Mucosa of rectum (tissue), 2 donors: ENCODE measurements at regions not wholly inside any gene's neighbourhood (a gene's known extent, or its start where the extent isn't known, plus 50 kb on each side); places are given as distances from the start of the nearest gene placed in this dataset.

Experiments
- H3K27ac ChIP-seq, 2 donors: one replicate each; pipeline ENCODE4 v1.7.0; 2013; ENCODE audit warnings: inconsistent platforms in 2 of 2, low read depth in 2 of 2, low read length in 2 of 2
- H3K27me3 ChIP-seq, 2 donors: one replicate each; pipeline ENCODE4 v1.7.0; 2013; ENCODE audit warnings: low read length in 2 of 2; ENCODE audit not compliant: control insufficient read depth in 2 of 2, insufficient read depth in 2 of 2
- H3K36me3 ChIP-seq, 2 donors: one replicate each; pipeline ENCODE4 v1.7.0; 2013; ENCODE audit warnings: low read length in 2 of 2; ENCODE audit not compliant: control insufficient read depth in 2 of 2, insufficient read depth in 2 of 2
- H3K4me1 ChIP-seq, 2 donors: one replicate each; pipeline ENCODE4 v1.7.0; 2013; ENCODE audit warnings: low read length in 2 of 2, mild to moderate bottlenecking in 1 of 2; ENCODE audit not compliant: control insufficient read depth in 2 of 2, insufficient read depth in 2 of 2
- H3K4me3 ChIP-seq, 2 donors: one replicate each; pipeline ENCODE4 v1.7.0; 2013; ENCODE audit warnings: low read length in 2 of 2
- H3K9ac ChIP-seq, 2 donors: one replicate each; pipeline ENCODE4 v1.7.0; 2013; ENCODE audit warnings: low read length in 2 of 2, low read depth in 1 of 2, mild to moderate bottlenecking in 1 of 2
- H3K9me3 ChIP-seq, 2 donors: one replicate each; pipeline ENCODE4 v1.7.0; 2013; ENCODE audit warnings: low read length in 2 of 2; ENCODE audit not compliant: control insufficient read depth in 2 of 2
- donor health status: healthy.
- donor health status: Normal muscosa, but diverticular disease.

- H3K9me3 ChIP-seq: no peaks in the 10 kb centered on the region
- H3K36me3 ChIP-seq: no peaks in the 10 kb centered on the region
- no peaks in the 10 kb centered on the region for H3K4me1 ChIP-seq
- no peaks in the 10 kb centered on the region for H3K27me3 ChIP-seq
- H3K9ac ChIP-seq: no peak overlapping the region
- no peak overlapping the region for H3K4me3 ChIP-seq
- H3K27ac ChIP-seq: no peak overlapping the region
Observed at GRCh38 chr2:64847930-64848329, 141.3 kb upstream of the SLC1A4 start.

DNA sequence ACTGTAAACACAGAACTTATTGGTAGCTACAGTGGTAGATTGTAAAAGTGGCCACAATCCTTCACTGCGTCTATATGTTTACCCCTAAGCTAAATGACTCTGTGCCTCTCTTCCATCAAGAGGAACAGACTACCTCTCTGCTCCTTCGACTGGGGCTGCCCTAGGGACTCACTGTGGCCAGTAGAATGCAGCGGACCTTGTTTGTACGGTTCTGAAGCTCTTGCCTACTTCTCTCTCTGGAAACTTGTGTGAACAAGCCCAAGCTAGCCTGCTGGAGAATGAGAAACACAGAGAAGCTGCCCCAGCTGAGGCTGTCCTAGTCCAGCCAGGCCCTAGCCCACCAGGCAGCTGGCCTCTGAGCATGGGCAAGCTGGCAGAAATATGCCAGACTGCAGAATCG, 140.8 kb upstream of the SLC1A4 start:
- Histone ChIP-seq H3K4me1 (no peaks in the 10 kb centered on the region), H3K36me3 (no peaks in the 10 kb centered on the region), H3K9me3 (no peaks in the 10 kb centered on the region), H3K27ac (no peak overlapping the region), H3K9ac (no peak overlapping the region), H3K27me3 (no peaks in the 10 kb centered on the region), H3K4me3 (no peak overlapping the region)

GRCh38 chr2:64848945-64849344, 140.3 kb upstream of the SLC1A4 start:
- no peak overlapping the region for H3K27ac ChIP-seq
- no peaks in the 10 kb centered on the region for H3K4me1 ChIP-seq

DNA sequence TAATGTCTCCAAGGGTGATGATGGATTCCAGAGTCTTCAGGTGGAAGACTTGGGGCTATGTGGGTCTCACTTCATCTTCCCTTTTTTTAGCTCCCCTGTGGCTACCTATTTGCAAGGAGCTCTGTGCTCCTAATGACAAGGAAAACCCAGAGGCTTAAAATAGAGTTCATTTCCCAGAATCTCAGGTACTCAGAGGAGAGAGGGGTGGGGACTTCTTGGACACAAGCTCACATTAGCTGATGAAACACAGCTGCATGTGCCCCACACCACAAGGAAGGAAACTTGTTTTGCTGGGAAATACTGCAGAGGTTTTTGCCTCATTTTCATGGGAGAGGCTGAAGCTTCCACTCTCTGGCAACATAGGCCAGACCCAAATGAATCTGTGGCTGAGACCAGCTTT, 138.6 kb upstream of the SLC1A4 start:
- Histone ChIP-seq H3K4me3 (no peak overlapping the region), H3K27me3 (no peaks in the 10 kb centered on the region), H3K27ac (no peak overlapping the region), H3K4me1 (no peaks in the 10 kb centered on the region), H3K36me3 (no peaks in the 10 kb centered on the region), H3K9ac (no peak overlapping the region), H3K9me3 (no peaks in the 10 kb centered on the region)

More at GRCh38 chr2:64848945-64849344, 140.3 kb upstream of the SLC1A4 start:
- no peak overlapping the region for H3K9ac ChIP-seq
- no peaks in the 10 kb centered on the region for H3K36me3 ChIP-seq
- H3K9me3 ChIP-seq: no peaks in the 10 kb centered on the region
- H3K27me3 ChIP-seq: no peaks in the 10 kb centered on the region
- no peak overlapping the region for H3K4me3 ChIP-seq

GRCh38 chr2:64852771-64853241, 136.4 kb upstream of the SLC1A4 start:
- Histone ChIP-seq H3K4me3 (no peak overlapping the region), H3K4me1 (peaks cover 0 to 3% of the 10 kb centered on the region in 2 donors), H3K9ac (no peak overlapping the region), H3K27me3 (no peaks in the 10 kb centered on the region), H3K9me3 (no peaks in the 10 kb centered on the region), H3K36me3 (no peaks in the 10 kb centered on the region), H3K27ac (peak overlapping the region in 1 of 2 donors; percentile 5)

DNA sequence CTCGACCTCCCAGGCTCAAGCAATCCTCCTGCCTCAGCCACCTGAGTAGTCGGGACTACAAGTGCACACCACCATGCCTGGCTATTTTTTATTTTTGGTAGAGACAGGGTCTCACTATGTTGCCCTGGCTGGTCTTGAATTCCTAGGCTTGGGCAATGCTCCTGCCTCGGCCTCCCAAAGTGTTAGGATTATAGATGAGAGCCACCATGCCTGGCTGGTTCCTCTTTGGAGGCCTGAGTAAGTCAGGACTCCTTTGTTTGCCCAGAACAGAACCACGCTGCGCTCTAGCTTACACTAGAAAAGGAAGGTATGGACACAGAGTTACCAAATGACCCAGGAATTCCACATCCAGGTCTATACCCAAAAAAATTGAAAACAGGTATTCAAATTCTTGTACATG, 135.9 kb upstream of the SLC1A4 start:
- Histone ChIP-seq H3K9ac (no peak overlapping the region), H3K27ac (peak overlapping the region in 1 of 2 donors; percentile 5), H3K9me3 (no peaks in the 10 kb centered on the region), H3K27me3 (no peaks in the 10 kb centered on the region), H3K36me3 (no peaks in the 10 kb centered on the region), H3K4me1 (peaks cover 5 to 8% of the 10 kb centered on the region in 2 donors), H3K4me3 (no peak overlapping the region)

GRCh38 chr2:64853894-64854293, 135.3 kb upstream of the SLC1A4 start:
- Histone ChIP-seq H3K4me3 (no peak overlapping the region), H3K27me3 (no peaks in the 10 kb centered on the region), H3K9ac (no peak overlapping the region), H3K36me3 (no peaks in the 10 kb centered on the region), H3K9me3 (no peaks in the 10 kb centered on the region), H3K27ac (no peak overlapping the region), H3K4me1 (peaks cover 11 to 14% of the 10 kb centered on the region in 2 donors)

DNA sequence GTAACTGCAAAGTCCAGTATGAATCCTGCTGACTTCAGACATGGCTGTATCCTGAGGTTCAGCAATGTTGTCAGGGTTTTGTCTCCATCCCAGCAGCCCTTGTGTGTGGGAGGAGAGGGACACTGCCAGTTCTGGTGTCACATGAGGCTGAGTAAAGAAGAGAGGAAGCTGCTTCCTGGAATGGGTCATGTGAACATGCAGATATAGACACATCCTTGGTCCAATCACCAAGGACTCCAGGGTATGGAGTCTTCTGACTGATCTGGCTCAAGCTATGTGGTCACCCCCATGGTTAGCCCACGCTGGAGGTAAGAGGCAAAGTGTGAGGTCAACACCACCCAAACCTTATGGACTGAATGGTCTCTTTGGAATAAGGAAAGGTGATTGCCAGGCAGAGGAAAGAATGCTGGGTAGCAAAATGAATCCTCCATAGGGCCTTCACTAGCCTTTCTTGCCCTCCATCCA, 134.4 kb upstream of the SLC1A4 start:
- Histone ChIP-seq H3K36me3 (no peaks in the 10 kb centered on the region), H3K9me3 (no peaks in the 10 kb centered on the region), H3K9ac (no peak overlapping the region), H3K27ac (no peak overlapping the region), H3K27me3 (no peaks in the 10 kb centered on the region), H3K4me1 (peaks cover 17 to 20% of the 10 kb centered on the region in 2 donors), H3K4me3 (no peak overlapping the region)

GRCh38 chr2:64857581-64858471, 131.4 kb upstream of the SLC1A4 start:
- Histone ChIP-seq H3K27ac (peak overlapping the region; percentile 91 to 94), H3K36me3 (no peaks in the 10 kb centered on the region), H3K4me1 (peaks cover 22 to 27% of the 10 kb centered on the region in 2 donors), H3K27me3 (no peaks in the 10 kb centered on the region), H3K9me3 (no peaks in the 10 kb centered on the region), H3K4me3 (no peak overlapping the region), H3K9ac (peak overlapping the region; percentile 32 to 80)

- H3K36me3 ChIP-seq: no peaks in the 10 kb centered on the region
- no peaks in the 10 kb centered on the region for H3K27me3 ChIP-seq
- H3K9ac ChIP-seq: peak overlapping the region; percentile 14 to 80
- no peaks in the 10 kb centered on the region for H3K9me3 ChIP-seq
- peak overlapping the region; percentile 91 to 94 for H3K27ac ChIP-seq
- peaks cover 22 to 27% of the 10 kb centered on the region in 2 donors for H3K4me1 ChIP-seq
- H3K4me3 ChIP-seq: peak overlapping the region; percentile 60 to 67
Observed at GRCh38 chr2:64858541-64859311, 130.5 kb upstream of the SLC1A4 start.
